CD4-positive, alpha-beta T cell treated with Interferon alpha-2 for 1 hour (primary cell): ENCODE measurements at regions not wholly inside any gene's neighbourhood (a gene's known extent, or its start where the extent isn't known, plus 50 kb on each side); places are given as distances from the start of the nearest gene placed in this dataset.
"Not testable (repeated sequence)": the region's sequence is repeated elsewhere in the genome, so short reads cannot be mapped to it uniquely, and the experiment has no call there.

Source experiments
- DNase-seq, 2 donors: peaks; one replicate each; pipeline ENCODE4 v3.0.0-alpha.2; 2020 to 2022

DNA sequence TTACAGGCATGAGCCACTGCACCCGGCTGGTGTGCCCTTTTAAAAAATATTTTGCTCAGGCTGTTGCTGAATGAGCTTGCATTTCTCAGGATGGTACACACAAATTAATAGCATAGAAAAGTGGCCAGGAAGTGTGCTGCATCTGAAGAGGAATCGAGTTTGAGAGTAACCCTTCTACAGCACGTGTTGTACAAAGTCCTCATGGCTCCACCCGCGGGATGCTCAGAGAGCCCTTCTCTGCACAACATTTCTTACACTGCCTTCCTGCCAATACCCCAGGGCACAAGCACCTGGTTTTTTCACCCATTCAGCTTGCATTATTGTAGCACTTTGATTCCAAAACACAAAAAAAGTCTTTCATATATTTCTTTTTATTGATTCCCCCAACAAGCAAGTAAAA, 90.1 kb upstream of the NEDD4L start:
- no peak for DNase-seq

DNA sequence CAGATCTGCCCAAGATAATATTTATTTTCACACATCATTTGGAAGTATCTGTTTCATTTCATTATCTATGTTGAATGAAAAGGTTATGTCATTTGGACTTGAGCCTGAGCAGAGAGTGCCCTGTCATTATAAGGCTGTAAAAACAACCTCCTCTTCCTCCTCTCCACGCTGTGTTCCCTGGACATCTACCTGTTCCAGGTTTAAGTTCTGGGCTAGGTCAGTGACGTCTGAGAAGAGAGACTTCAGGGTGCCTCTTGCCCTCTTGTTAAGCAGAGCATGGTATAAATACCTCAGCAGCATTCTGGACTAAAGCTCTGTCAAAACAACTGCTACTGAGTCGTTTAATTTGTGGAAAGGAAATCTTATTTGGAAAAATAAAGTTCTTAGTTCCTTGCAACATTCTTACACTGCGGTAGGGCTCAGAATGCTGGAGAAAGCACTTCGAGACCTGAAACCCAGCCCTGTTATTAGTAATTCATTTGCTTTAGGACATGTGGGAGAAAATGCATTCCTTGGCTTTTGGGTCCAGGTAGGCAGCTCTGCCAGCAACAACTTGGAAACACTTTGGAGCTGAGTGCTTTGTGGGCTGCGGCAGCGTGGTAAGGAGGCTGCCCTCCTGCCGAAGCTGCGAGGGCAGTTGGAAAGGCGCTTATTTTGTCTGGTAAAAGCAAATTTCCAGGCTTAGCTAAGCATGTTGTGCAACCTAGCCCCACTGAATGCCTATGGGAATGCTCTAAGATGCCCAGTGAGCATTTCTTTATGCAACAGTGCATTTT, 91.8 kb upstream of the NEDD4L start:
- DNase-seq: no peak

DNA sequence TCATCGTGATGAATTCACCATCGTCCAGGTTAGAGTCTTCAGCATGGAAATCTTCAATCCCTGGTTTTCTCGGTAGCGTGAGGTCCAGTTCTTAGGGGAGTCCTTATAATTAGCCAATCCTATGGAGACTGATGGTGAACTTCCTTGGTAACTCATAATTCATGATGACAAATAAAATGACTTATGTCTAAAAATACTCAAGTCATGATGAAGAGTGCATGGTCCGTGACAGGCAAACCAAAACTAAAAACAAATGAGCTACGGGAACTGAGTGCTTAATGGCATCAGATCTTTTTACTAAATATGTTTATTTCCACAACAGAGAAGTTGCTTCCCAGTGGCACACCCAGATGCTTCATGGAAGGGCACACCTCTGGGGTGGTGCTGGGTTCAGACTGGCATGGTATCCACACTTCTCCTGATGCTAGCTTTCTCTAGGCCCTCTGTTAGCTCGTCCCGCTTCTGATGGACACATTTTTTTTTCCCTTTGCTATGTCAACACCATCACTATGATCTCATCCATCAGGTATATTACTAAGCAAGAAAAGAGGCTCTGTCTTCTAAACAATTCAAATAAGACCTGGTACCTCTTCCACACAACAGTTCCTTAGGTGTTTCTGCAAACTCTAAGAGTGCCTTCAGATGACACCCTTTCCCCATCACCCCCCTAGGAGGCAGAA, 92.8 kb upstream of the NEDD4L start:
- no peak for DNase-seq

DNA sequence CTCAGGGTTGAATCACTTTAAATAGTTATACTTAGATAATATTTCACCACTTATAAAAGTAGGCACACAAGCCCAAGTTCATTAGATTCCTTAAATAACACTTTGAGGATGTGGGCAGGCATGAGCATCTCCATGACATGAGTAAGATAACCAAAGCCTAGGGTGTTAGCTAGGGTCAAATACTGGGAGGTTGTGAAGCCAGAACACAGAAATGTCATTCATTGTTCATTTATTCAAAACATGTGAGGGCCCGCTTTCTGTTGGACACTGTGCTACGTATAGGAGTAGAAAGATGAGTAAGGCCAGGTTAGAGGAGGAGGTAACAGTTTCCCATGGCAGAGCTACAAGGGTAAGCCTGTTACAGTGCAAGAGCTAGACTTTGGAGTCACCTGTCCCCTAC, 93.5 kb upstream of the NEDD4L start:
- DNase-seq: no peak

DNA sequence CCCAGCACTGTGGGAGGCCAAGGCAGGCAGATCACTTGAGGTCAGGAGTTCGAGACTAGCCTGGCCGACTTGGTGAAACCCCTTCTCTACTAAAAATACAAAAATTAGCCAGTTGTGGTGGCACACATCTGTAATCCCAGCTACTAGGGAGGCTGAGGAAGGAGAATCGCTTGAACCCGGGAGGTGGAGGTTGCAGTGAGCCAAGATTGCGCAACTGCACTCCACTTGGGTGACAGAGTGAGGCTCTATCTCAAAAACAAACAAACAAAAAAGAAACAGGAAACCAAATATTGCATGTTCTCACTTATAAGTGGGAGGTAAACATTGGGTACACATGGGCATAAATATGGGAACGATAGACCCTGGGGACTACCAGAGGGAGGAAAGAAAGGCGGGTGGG, 94.7 kb upstream of the NEDD4L start:
- DNase-seq: not testable (repeated sequence)

DNA sequence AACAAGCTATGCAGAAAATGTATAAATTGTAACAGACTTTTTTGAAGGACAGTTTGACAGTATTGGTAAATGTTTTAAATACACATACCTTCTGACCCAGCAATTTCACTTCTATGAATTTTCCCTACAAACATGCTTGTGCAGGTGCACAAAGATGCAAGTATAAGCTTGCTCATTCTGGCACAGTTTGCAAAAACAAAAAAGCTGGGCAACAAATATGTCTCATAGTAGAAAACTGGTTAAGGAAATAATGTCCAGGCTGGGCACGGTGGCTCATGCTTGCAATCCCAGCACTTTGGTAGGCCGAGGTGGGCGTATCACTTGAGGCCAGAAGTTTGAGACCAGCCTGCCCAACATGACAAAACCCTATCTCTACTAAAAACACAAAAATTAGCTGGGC, 96.9 kb upstream of the NEDD4L start:
- DNase-seq: no peak

DNA sequence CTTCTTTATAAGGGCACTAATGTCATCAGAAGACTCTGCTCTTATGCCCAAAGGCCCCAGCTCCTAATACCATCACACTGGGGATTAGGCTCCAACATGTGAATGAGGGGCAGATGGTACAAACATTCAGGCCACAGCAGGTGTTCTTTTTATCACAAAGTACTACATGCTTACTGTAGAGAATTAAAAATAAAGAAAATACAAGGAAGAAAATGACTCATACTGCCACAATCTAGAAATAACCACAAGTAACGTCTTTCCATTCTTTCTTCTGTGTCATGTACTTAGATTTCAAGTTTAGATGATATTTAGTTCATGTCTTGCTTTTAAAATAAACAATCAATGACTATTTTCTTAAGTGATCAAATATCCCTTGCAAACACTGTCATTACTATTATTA, 100.3 kb upstream of the NEDD4L start:
- DNase-seq: no peak

DNA sequence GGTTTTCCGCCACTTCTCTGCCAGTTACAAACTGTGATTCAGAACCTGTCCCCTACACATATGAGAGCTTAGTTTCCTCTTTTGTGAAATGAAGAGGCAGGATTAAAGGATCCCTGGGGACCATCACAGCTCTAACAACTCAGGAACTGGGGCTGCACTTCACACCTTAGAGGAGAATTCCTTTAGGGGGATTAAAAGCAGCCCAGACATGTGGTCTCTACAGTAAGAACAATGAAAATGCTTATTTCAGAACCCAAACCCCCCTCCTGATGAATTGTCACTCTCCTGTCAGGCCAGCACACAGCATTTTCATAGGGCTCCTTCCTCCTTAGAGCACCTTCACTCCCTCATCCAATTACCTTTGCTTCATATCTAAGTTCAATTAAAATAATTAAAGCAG, 101.5 kb upstream of the NEDD4L start:
- no peak for DNase-seq

DNA sequence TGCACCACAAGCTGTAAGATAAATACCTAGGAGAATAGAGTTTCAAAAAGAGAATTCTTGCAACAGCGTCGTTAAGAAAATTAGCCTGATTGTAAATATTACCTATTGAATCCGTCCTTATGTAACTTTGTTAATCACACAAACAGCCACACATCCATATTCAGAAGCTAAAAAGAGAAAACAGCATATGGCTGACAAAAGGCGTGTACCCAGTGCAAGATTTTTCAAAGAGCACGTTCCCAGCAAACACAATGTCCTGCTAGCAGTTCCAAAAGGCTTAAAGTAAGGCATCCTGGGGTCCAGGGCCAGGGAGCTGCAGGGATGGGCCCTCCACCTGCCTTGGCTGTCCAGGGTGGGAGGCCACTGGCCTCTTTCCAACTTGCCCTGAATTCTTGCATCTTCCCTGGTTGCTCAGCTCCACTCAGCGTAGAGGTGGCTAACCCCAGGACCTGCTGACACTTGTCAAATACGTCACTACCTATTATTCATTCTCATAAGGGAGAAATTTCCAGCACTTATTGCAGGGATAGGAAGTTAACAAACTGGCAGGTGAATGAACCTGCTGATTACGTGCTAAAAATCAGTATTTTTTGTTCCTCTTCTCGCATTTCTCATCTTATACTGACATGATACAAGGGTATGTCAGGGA, 102.1 kb upstream of the NEDD4L start:
- DNase-seq: no peak

DNA sequence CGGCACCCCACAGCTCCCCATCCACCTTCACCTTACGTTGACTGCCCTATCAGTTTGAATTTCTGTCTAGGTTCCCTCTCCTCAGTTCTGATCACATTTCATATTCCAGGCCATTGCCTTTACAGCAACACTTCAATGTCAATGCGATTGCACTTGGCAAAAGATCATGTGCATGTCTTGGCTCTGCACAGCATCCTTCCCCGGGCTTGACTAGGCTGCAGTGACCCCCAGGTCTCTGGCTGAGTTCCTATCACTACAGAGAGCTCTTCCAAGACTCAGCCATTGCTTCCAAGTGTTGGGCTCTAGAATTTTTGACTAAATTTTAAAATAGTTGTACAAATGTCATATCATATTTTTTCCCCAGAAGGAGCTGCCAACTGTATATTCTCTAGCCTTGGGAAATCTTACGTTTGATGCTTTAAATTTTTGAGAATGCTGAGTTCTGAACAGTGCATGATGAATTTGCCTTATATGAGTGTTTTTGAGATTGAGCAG, 103.8 kb upstream of the NEDD4L start:
- no peak for DNase-seq

DNA sequence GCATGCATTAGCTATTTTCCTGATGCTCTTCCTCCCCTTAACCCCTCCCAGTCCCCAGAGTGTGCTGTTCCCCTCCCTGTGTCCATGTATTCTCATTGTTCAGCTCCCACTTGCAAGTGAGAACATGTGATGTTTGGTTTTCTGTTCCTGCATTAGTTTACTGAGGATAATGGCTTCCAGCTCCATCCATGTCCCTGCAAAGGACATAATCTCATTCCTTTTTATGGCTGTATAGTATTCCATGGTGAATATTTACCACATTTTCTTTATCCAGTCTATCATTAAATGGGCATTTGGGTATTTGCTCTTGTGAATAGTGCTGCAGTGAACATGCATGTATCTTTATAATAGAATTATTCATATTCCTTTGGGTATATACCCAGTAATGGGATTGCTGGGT, 109.7 kb upstream of the NEDD4L start:
- DNase-seq: not testable (repeated sequence)

DNA sequence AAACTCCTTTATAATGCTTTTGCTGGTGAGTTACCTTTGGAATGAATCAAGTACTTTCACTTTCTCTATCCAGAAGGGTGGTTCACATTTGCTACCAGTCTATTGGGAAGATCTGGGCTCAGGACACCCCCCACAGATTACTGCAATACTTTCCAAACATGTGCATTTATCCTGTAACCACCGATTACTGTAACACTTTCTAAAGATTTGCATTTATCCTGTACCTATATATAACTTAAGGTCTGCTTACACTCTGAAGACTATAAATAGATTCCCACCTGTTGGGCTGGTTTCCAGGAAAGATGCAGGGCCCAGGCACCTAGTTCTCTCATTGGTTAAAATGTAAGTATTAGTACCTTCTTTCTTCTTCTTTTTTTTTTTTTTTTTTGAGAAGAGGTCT, 113.0 kb upstream of the NEDD4L start:
- no peak for DNase-seq

DNA sequence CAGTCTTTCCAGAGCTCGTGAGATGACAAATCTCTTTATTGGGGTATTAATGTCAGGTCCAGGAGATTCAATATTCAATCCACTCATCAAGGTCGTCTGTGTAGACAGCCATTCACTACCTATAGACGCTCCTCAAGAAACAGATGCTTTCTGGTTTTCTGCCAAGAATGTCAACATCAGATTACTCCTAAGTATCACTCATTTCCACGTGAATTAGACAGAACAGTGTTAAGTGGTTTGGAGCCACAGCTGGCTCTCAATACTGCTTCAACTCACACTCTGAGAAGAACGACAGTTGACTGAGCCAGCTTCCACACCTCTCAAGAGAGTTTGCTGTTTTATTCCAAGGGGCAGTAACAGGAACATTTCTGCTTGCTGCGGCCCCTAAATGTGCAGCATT, 113.5 kb upstream of the NEDD4L start:
- DNase-seq: no peak

DNA sequence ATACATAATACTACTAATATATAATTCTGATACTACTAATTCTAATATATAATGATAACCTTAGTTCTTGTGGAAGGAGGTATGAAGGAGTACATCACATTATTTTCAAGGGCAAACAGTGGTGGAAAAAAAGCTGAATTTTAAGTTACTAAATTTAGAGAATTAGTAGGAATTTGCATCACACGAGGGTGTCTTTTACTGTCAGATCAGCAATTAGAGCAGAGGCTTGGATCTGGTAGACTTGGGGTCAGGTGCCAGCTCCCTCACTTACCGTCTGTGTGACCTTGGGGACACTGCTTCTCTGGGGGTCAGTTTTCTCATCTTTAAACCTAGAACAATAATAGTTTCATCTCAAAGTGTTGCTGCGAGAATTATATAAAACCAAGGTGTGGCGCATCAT, 114.1 kb upstream of the NEDD4L start:
- DNase-seq: no peak

DNA sequence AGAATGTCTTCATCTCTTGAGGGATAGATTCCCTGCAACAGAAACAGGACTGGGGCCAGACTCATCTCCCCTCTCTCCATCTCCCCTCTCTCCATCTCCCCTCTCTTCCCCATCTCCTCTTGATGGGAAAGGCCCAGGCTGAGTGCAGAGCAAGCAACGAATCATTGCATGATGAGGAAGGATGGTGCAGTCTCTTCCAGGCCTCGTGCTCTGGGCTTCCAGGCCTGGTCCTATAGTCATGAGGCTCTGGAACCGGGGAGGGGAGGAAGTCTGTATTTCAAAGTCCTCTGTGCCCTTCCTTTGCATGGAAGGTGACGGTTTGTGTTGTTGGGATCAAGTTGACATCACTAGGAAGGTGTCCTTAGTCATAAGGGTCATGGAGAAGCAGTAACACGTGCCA, 115.6 kb upstream of the NEDD4L start:
- DNase-seq: no peak

DNA sequence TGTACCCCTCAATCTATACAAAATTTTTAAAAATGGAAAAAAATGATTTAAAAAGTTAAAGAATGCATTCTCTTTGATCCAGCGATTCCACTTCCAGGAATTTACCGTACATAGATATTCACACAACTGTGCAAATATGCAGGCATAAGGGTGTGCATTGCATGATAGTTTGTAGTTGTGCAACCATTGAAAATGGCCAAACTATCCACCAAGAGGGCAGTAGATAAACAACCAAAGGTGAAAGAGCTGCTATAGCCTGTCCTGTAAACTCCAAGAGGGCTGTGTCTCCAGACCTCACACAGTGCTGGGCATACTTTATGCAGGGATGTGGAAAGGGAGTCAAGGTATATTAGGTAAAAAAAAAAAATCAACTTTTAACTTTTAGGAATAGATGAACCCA, 116.5 kb upstream of the NEDD4L start:
- DNase-seq: no peak

DNA sequence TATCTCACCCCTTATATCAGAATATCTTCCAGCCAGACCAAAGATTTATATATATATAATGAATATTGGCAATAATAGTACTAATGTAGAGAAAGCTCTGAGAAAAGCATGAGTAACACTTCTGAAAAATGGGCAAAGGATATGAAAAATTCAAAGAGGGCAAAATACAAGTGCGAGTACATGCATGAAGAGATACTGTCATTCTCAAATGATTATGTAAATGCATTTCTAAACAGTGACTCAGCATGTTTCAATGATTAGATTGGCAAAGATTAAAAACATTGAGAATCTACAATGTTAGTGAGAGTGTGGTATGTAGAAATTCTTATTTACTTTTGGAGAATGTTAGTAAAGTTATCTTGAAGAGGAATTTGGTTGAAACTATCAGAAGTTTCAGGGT, 118.3 kb upstream of the NEDD4L start:
- no peak for DNase-seq

DNA sequence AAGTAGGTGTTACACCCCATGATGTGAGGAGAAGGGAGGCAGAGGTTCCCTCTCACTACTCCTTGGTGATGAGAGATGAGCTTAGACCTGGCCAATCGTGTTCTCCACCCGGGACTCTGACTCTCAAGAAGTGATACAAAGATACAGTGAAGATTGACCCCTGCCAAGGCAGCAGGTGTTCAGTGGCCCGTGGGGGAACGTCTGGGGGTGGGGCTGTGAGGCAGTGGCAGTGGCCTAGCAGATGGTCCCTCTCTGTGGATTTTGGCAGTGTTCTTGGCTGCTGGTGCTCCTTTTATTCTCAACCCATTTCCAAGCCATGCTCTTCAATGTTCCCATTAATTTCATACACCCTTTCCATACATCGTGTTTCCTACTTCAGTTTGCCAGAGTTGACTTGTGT, 120.4 kb upstream of the NEDD4L start:
- DNase-seq: no peak

DNA sequence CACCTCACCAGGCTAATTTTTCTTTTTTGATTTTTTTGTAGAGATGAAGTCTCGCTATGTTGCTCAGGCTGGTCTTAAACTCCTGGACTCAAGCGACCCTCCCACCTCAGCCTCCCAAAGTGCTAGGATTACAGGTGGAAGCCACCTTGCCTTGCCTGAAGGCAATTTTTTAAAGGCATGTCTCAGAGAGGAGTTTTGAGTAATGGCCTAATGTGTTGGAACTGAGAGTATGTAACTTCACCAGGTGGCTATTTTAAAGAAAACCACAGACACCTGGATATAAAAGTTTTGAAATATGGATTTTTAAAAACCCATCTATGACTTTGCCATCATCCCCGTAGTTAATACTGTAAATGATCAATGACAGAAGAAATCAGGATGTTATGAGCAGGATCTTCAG, 119.8 kb upstream of the ATP8B1 start:
- no peak for DNase-seq

DNA sequence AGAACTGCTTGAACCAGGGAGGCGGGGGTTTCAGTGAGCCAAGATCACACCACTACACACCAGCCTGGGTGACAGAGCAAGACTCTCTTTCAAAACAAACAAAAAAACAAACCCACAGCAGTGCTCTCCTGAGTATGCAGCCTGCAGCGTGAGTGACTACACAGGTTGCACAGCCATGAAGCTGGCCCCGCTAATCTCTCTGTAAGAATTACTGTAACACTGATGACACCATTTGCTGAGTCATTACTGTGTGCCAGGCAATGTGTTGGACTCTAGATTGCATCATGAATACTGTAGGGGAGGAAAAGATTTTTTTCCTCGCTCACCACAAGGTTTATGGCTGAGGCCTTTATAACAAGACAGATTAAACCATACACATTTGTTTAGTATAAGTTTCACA, 118.6 kb upstream of the ATP8B1 start:
- no peak for DNase-seq

DNA sequence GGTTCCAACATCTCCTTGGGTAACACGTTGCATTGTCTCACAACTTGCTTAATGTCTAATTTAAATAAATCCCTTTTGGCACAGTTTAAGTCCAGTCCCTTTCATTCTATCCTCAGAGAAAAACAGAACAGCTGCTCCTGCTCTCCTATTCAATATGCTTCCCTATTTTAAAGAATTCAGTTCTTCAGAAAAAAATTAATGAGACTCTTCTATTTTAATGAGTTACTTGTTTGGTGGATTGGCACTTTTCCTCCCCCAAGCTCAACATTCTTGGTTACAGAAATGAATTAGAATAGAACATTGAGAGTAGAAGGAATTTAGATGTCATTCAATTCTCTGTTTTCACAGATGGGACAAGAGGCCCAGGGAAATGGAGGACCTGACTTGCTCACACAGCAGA, 116.9 kb upstream of the ATP8B1 start:
- no peak for DNase-seq

DNA sequence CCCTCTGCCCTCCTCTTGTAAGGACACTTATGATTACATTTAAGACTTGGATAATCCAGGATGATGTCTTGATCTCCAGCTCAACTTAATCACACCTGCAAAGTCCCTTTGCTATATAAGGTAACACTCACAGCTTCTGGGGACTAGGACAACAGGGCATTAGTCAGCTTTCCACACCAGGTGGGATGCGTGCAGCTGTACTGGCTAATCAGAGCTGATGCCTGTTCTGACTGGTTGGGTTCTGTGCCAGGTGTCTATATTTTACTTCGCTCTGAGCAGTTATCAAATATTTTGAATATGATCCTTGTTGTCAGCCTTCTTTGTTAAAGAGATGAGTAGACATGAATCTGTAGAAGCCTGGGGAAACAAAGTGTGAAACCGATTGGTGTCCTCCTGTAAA, 115.5 kb upstream of the ATP8B1 start:
- no peak for DNase-seq

DNA sequence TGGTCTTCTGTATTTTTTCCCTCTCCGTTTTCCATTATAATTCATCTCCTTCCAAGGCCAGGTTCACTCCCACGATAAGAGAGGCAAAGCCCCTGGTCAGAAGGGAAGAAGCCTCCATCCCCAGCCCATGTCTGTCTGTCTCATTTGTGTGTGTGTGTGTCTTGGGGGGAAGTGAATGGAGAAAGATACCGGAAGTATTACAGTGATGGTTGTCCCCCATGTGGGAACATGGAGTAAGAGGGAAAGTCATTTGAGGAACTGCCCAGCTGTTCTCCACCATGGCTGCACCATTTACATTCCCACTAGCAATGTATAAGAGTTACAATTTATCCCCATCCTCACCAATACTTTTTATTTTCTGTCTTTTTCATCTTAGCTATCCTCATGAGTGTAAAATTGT, 113.6 kb upstream of the ATP8B1 start:
- DNase-seq: no peak

DNA sequence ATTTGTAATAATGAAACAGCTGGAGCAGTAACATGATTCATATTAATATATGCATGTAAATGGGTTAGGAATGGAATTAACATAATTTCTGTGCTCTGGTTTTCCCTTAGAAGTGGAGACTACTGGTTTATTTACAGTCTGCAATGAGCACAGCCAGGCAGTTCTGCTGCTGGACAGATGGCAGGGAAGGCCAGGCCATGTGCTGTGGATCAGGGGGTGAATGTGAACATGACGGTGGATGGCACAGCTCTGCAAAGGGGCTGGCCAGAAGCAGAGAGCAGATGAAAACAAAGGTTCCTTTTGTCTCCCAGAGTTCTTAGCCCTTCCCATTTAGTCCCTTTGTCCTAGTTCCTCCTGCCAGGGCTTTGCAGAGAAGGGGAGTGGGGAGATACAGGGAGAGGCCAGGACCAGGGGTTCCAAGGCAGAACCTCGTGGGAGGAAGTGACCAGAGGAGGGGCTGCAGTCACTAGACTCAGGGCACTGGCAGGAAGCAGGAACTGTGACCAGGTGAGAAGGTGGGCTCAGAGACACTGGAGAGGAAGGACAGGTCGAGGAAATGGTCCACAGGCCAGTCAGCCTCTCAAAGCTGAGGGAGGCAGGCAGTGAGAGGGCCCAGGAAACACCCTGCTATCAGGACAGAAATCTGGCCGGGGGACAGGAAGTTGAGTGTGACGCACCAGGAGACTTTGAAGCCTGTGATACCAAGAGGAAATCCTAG, 112.9 kb upstream of the ATP8B1 start:
- no peak for DNase-seq
